ES-I3 (cell line): ENCODE measurements at regions not wholly inside any gene's neighbourhood (a gene's known extent, or its start where the extent isn't known, plus 50 kb on each side); places are given as distances from the start of the nearest gene placed in this dataset.

ENCODE experiments used
- H3K36me3 ChIP-seq: 2 replicates; pipeline ENCODE4 v1.6.1; 2013; ENCODE audit warnings: mild to moderate bottlenecking, low read length, control low read depth, moderate library complexity; ENCODE audit not compliant: insufficient read depth
- H3K4me1 ChIP-seq: 2 replicates; pipeline ENCODE4 v1.6.1; 2013; ENCODE audit warnings: mild to moderate bottlenecking, control low read depth, low read length; ENCODE audit not compliant: insufficient read depth
- H3K9ac ChIP-seq: 2 replicates; pipeline ENCODE4 v1.6.1; 2013; ENCODE audit warnings: low read depth, mild to moderate bottlenecking, low read length, moderate library complexity
- H3K9me3 ChIP-seq: 2 replicates; pipeline ENCODE4 v1.6.1; 2013; ENCODE audit warnings: mild to moderate bottlenecking, low read length, moderate library complexity; ENCODE audit not compliant: control insufficient read depth, insufficient read depth

DNA sequence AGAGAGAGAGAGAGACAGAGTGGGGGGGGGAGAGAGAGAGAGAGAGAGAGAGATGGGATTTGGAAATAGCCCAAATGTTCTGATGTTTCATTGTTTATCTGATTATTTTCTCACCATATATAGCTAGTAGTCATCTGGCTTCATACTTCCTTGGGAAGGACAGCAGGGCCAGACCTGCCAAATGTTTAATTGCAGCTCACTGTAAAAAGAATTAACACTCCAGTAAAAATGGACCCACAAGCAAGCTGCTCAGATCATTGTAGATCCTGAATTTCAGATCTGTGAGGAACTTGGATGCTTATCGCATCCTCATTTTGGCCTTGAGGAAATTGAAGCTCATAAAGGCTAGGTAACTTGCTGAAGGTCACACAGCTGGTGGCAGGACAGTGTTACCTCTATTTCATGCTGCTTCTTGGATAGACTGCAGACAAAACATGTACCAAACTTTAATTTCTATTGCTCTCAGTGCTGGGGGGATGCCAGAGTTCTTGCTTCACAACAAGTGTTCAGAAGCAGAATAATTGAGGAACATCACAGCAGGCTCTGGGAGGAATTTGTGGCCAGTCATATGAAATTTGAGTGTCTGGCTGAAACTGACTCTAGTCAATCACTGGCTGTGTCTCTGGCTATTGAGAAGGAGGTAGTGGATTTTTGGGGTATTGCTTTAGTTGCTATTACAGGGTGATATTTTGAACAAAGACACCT is 223.5 kb downstream of the PIK3C3 start:
- no peak overlapping the region for H3K9ac ChIP-seq
- no peaks in the 10 kb centered on the region for H3K36me3 ChIP-seq
- no peaks in the 10 kb centered on the region for H3K9me3 ChIP-seq
- no peaks in the 10 kb centered on the region for H3K4me1 ChIP-seq

DNA sequence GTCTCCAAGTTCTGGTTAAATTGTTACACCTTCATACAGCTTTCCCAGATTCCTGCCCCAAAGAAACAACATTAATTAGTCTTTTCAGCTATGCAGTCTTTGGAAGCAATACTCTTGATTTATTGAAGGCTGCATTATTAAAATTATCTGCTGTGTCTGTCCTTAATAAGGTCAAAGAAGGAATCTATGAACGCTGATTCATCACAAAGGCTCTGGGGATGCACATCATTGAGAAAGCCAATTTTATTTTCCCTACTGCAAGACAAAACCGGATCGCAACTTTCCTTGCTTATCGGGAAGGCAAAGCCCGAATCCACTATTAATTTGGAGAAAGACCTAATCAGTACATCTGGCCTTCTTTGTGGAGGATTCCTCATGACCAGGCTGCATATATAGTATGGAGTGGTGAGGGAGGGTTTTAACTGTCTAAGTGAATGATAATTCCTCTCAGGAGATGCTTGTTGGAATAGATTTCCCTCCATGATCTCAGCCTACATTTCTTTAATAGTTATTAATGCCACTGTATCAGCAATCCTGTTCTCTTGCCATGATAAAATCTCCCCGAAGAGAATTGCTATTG is 224.6 kb downstream of the PIK3C3 start:
- Histone ChIP-seq H3K9me3 (no peaks in the 10 kb centered on the region), H3K36me3 (no peaks in the 10 kb centered on the region), H3K9ac (no peak overlapping the region), H3K4me1 (no peaks in the 10 kb centered on the region)

DNA sequence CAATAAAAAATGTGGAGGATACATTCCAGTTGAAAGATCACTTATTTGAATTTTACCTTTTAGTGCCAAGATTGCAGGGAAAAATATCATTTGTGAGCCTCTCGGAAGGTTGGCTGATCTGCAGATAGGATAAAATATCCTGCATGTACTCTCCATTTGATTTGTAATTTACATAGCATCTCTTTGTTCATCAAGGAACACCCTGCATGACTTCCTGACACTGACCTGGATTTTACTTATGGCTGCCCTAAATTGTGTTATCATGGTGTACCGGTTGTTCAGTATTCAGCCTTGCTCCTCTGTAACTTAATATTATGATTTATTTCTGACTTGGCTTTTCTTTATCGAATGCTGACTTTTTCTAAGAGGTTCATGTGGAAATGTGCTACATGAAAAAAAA is 226.4 kb downstream of the PIK3C3 start:
- Histone ChIP-seq H3K9me3 (no peaks in the 10 kb centered on the region), H3K9ac (no peak overlapping the region)

DNA sequence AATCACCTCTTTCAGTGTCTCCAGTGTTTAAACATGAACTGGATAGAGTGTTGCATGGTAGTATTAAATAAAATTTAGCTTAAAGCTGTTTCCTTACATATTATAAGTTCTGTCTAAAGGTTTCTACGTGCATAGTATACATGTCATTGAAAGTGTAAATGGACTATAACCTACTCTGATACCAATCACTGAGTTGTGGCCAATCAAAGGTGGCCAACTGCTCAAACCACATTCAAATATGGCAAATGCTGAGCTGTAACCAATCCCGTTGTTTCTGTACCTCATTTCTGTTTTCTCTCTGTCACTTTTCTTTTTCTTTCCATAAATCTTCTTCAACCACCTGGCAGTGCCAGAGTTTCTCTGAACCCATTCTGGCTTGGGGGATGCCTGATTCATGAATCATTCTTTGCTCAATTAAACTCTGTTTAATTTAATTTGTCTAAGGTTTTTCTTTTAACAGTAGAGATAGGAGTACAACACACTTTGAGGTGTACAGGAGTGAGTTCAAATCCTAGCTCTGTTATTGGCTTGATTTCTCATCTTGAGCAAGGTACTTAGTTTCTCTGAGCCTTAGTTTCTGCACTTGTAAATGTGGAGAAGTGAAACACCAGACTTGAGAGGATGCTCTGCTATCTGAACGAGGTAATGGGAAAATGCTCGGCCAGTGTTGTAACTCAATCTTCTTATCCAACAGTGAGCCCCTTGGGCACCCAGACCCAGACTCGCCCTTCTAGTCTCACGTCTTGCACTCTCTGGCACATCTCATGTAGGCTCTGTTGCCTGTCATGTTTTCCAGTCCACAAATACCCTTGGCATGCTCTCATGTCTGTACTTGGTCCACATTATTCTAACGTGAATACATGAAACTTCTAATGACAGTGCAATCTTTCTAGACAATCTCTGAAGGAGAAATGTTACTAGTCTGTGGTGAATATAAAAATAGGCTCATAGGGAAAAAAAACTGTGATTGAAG is 228.0 kb downstream of the PIK3C3 start:
- H3K4me1 ChIP-seq = no peaks in the 10 kb centered on the region
- H3K9ac ChIP-seq = no peak overlapping the region
- no peaks in the 10 kb centered on the region for H3K36me3 ChIP-seq
- H3K9me3 ChIP-seq = no peaks in the 10 kb centered on the region

More for the DNA sequence above, 226.4 kb downstream of the PIK3C3 start:
- Histone ChIP-seq H3K4me1 (no peaks in the 10 kb centered on the region), H3K36me3 (no peaks in the 10 kb centered on the region)

DNA sequence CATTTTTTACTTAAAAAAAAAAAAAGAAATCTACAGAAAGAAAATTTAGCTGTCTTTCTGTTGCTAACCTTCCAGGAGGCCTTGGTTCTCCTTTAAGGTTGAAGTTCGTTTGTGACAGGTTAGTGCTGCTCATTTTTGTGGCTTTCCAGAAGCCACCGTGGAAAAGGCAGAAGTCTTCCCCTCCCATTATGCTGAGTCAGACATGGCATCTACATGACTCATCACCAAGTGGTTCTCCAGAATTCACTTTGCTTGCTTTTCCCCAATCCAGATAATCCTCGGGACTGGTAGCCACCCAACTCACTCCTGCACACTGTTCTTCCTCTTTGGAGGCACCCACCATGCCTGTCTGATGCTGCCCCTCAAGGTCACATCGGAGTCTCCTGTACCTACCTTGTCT is 228.7 kb downstream of the PIK3C3 start:
- Histone ChIP-seq H3K9me3 (no peaks in the 10 kb centered on the region), H3K4me1 (no peaks in the 10 kb centered on the region), H3K9ac (no peak overlapping the region), H3K36me3 (no peaks in the 10 kb centered on the region)

DNA sequence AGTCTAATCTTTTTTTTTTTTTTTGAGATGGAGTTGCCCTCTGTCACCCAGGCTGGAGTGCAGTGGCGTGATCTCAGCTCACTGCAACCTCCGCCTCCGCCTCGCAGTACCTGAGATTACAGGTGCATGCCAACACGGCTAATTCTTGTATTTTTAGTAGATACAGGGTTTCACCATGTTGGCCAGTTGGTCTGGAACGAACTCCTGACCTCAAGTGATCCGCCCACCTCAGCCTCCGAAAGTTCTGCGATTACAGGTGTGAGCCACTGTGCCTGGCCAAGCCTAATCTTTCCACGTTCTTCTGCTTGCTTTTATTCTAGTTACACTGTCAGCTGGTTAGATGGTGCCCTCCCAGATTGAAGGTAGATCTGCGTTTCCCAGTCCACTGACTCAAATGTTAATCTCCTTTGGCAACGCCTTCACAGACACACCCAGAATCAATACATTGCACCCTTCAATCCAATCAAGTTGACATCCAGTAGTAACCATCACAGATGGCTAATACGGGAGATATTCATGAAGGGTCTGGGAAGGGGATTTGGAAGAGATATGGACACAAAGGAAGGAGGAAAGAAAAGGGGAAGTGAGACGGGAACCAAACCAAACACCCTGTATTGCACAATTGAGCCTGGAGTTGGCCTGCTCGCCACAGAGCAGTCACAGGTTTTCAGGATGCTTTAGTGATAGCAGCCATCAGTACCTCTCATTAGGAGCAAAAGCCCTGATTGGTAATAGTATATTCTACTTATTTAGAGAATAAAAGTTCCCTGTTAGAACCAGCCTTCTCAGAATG is 229.8 kb downstream of the PIK3C3 start:
- Histone ChIP-seq H3K36me3 (no peaks in the 10 kb centered on the region), H3K9ac (no peak overlapping the region), H3K4me1 (no peaks in the 10 kb centered on the region), H3K9me3 (no peaks in the 10 kb centered on the region)

DNA sequence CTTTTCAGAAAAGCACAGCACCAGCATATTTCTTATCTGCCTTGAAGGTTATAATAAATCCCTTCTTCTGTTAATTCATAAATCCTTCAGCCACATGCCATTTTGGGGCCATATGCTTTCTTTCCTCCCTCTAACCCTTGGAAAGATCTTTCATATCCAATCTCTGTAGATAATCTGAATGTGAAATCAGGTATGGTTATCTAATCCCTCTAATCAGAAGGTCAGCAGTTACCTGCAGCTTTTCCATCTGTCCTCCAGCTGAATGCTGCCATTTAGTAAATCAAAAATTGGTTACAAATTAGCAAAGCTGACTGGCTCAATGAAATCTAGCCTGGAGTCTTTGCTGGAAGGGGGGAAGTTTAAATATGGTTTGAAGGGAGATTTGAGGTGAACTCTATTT is 230.5 kb downstream of the PIK3C3 start:
- Histone ChIP-seq H3K9ac (no peak overlapping the region), H3K36me3 (no peaks in the 10 kb centered on the region), H3K9me3 (no peaks in the 10 kb centered on the region), H3K4me1 (no peaks in the 10 kb centered on the region)

DNA sequence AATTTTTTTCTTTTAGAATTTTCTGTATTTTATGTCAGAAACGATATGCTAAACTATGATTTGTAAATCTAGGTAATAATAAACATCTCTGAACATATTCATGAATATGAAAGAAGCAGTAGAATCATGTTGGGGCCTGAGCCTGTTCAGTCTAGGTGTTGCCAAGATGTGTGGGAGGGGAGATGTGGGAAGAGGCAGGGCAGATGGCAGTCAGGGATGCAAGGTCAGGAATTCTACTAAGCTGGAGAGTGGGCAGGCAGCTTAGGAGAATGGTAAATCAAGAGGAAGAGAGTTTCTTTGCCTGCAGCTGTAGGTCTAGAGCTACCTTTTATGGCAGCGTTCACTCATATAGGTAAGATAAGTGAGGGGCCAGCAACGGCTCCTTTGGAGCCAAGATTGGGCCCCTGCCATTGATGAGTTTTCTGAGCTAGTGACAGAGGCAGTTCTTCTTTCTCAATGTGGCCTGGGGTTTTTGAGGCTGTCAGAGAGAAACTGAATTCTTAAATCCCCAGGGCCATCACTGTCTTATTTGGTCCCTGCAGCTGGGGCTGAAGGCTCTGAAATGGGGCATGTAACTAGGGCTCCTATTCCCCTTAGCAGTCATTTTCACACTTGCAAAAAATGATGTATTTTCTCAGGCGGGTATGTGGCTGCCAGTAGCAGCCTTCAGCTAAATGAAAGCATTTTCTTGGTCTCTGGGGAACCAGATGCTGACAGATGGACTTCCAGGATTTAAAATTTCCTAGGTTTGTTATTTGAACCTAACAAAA is 232.8 kb downstream of the PIK3C3 start:
- H3K4me1 ChIP-seq = no peaks in the 10 kb centered on the region
- no peaks in the 10 kb centered on the region for H3K36me3 ChIP-seq
- no peak overlapping the region for H3K9ac ChIP-seq
- no peaks in the 10 kb centered on the region for H3K9me3 ChIP-seq

DNA sequence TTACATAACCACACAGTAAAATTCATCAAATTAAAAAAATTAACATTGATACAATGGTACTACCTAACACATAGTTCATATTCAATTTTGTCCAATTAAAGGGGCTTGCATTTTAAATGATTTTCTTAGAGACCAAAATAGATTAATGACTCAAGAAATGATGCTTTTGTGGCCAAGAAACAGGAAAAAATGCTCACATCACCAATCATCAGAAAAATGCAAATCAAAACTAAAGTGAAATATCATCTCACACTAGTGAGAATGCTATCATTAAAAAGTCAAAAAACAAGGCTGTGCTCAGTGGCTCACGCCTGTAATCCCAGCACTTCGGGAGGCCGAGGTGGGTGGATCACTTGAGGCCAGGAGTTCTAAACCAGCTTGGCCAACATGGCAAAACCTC is 235.6 kb downstream of the PIK3C3 start:
- no peak overlapping the region for H3K9ac ChIP-seq
- H3K36me3 ChIP-seq = no peaks in the 10 kb centered on the region
- no peaks in the 10 kb centered on the region for H3K4me1 ChIP-seq
- H3K9me3 ChIP-seq = no peaks in the 10 kb centered on the region

DNA sequence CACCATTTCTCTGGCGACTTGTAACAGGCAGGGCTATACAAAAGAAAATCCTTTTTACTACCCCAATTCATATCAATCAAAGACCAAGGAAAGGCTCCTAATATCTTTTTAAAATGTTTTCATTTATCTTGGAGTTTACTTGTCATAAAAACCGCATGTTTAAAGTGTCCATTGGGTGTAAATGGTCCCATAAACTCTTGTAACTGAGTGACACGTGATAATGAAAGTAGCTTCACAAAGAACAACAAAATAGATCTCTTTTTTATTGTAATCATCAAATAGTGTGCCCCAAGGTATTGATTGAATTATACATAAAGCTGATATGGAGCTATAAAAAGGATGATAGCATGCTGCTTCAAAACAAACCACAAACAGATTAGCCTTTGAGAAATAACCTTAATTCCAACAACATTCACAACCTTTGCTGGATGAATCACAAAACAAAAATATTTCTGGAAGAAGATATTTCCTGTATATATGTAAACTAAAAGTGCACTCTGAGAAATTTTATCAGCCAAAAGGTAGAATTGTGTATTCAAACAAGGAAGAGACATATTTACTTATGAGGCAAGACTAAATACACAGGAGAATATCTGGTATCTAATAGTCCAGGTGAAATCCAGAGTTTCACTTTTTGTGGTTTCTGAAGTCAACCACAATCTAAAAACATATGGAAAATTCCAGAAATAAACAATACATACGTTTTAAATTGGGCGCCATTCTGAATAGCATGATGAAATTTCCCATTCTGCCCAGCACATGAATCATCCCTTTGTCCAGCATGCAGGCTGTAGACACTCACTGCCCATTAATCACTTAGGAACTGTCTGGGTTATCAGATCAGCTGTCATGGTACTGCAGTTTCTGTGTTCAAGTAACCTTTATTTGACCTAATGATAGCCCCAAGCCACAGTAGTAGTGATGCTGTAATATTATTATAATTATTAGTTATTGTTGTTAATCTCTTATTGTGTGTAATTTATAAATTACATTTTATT is 237.5 kb downstream of the PIK3C3 start:
- Histone ChIP-seq H3K4me1 (0 out of 2 replicates have a peak, but pooled peaks cover 4% of the 10 kb centered on the region), H3K36me3 (no peaks in the 10 kb centered on the region), H3K9ac (no peak overlapping the region), H3K9me3 (no peaks in the 10 kb centered on the region)

DNA sequence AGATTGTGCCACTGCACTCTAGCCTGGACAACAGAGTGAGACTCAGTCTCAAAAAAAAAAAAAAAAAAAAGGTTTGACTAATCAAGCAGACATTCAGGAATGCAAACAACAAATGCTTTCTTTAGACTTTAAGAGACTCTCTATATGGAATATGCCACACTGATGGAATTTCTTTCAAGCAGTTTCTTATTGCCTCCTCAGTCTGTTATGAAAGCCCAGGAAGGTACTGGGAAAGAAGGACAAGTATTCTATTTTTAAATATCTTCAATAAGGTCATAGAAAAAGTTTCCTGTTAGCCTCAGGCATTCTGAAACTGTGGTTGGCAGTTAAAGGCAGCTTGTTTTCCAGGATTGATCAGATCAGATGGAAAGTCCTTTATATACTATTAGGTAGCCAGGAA is 241.6 kb downstream of the PIK3C3 start:
- Histone ChIP-seq H3K9ac (no peak overlapping the region), H3K9me3 (no peaks in the 10 kb centered on the region), H3K36me3 (no peaks in the 10 kb centered on the region), H3K4me1 (0 out of 2 replicates have a peak, but pooled peaks cover 4% of the 10 kb centered on the region)

DNA sequence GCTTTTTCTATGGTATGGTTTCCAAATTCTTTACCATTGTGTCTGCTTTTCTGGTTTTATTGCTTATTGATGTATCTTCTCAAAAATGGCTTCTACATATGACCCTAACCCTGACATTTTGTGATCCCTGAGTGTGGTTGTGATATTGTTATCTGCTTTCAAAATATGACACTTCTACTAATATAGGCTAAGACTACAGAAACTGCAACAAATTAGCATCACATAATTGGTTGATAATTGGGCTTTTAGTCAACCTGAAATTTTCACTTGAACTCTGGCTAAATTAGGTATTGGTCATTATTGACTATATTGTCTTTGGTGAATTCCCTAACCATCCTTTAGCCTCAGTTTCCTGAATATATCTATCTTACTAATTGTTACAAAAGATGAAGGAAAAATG is 246.1 kb downstream of the PIK3C3 start:
- 0 out of 2 replicates have a peak, but pooled peaks cover 4% of the 10 kb centered on the region for H3K4me1 ChIP-seq
- no peaks in the 10 kb centered on the region for H3K36me3 ChIP-seq
- no peak overlapping the region for H3K9ac ChIP-seq
- no peaks in the 10 kb centered on the region for H3K9me3 ChIP-seq
